ENCODE measurements at regions not wholly inside any gene's neighbourhood (a gene's known extent, or its start where the extent isn't known, plus 50 kb on each side); places are given as distances from the start of the nearest gene placed in this dataset.

- TF ChIP-seq CTCF (conservative IDR thresholded peaks at IDR 0.05 in 1 of 2, IDR thresholded peaks at IDR 0.05 in 1 of 2; ENCODE audit: low read depth in 1 of 2, low read length in 2 of 2) (no peak), EZH2 (IDR thresholded peaks at IDR 0.05; ENCODE audit: low read length, missing control alignments) (no peak)
Measured at GRCh38 chr1:34650090-34650489, 104.8 kb upstream of the GJB5 start.
